ENCODE measurements at regions not wholly inside any gene's neighbourhood (a gene's known extent, or its start where the extent isn't known, plus 50 kb on each side); places are given as distances from the start of the nearest gene placed in this dataset.

GRCh38 chr16:27681681-27682080, 131.7 kb downstream of the KATNIP start:
- TF ChIP-seq POLR2A (IDR thresholded peaks at IDR 0.05; ENCODE audit: low read length) (no peak), GATA1 (IDR thresholded peaks at IDR 0.05; ENCODE audit: low read depth, low read length) (no peak)

Measured in erythroblast (primary cell).